HCT116 (cell line): ENCODE measurements at regions not wholly inside any gene's neighbourhood (a gene's known extent, or its start where the extent isn't known, plus 50 kb on each side); places are given as distances from the start of the nearest gene placed in this dataset.

Source experiments
- ATAC-seq: fragments of 200-7000 bp; cut with Tn5 transposase; 2 replicates; pipeline ENCODE4 v1.9.1; 2020; ENCODE audit warnings: mild to moderate bottlenecking, moderate library complexity
- BruUV-seq: library from RNA; stranded (reverse); fragments of 400-500 nt; replicated peaks from 2 replicates; lab custom pipeline; 2021; lab: Mats Ljungman, UMichigan
- CTCF ChIA-PET: fragments of 300-600 bp; sonication (Branson Sonifier 250); formaldehyde crosslinking; loops from one replicate; lab custom pipeline; 2021; ENCODE audit warnings: antibody characterized with exemption; lab: Charles Lee
- POLR2A ChIA-PET: fragments of 300-600, 350-600 bp; sonication (Branson Sonifier 250); formaldehyde crosslinking; loops from one replicate; lab custom pipeline; 2021; ENCODE audit warnings: antibody characterized with exemption; lab: Charles Lee
- RAD21 ChIA-PET, 2 experiments: fragments of 300-600 bp; sonication (Branson Sonifier 250); formaldehyde crosslinking; loops; one replicate each; lab custom pipeline; 2023; ENCODE audit warnings: low total read pairs in 2 of 2; ENCODE audit not compliant: uncharacterized antibody in 2 of 2, unreplicated experiment in 2 of 2, low non-redundant PET in 1 of 2; lab: Charles Lee
- DNase-seq: peaks from one replicate; pipeline ENCODE4 v3.0.0-alpha.2; 2010; ENCODE audit warnings: low read depth, low spot score
- H2AFZ ChIP-seq: fragments of 200-600 bp; shearing (Covaris generic), sonication (generic); 2 replicates; pipeline ENCODE4 v1.6.1; 2017; ENCODE audit warnings: low read depth, mixed run types, mixed read lengths, antibody characterized with exemption, low read length; ENCODE audit not compliant: poor library complexity, severe bottlenecking
- H3K27ac ChIP-seq: 2 replicates; pipeline ENCODE4 v1.5.1; 2012; ENCODE audit warnings: low read depth, low read length
- H3K27me3 ChIP-seq: fragments of 200-600 bp; sonication (generic); 2 replicates; pipeline ENCODE4 v1.6.1; 2016; ENCODE audit warnings: mixed run types, low read length, mixed read lengths; ENCODE audit not compliant: insufficient read depth
- H3K36me3 ChIP-seq, 2 experiments: fragments of 200-500 bp in 1 of 2; fragments of 200-600 bp in 1 of 2; sonication (Bioruptor generic) in 1 of 2; sonication (generic) in 1 of 2; 2 replicates each; pipeline versions ENCODE4 v1.5.1 to v1.6.1; 2014 to 2016; ENCODE audit warnings: low read length in 2 of 2, inconsistent platforms in 1 of 2, mixed read lengths in 1 of 2, mixed run types in 1 of 2; ENCODE audit not compliant: insufficient read depth in 2 of 2, control insufficient read depth in 1 of 2
- H3K4me1 ChIP-seq, 2 experiments: fragments of 200-600 bp in 1 of 2; sonication (generic) in 1 of 2; 2 replicates each; pipeline versions ENCODE4 v1.5.1 to v1.6.1; 2012 to 2017; ENCODE audit warnings: low read length in 2 of 2, inconsistent platforms in 1 of 2, mild to moderate bottlenecking in 1 of 2, mixed read lengths in 1 of 2, mixed run types in 1 of 2, moderate library complexity in 1 of 2; ENCODE audit not compliant: insufficient read depth in 2 of 2, control insufficient read depth in 1 of 2
- H3K4me2 ChIP-seq: fragments of 200-600 bp; sonication (generic); 2 replicates; pipeline ENCODE4 v1.6.1; 2017; ENCODE audit warnings: mixed run types, low read length, mixed read lengths
- H3K4me3 ChIP-seq, 2 experiments: fragments of 200-600 bp in 1 of 2; sonication (generic) in 1 of 2; replicated peaks in 1 of 2; 2 replicates each; pipeline ENCODE4 v1.5.1; 2011 to 2016; ENCODE audit warnings: low read length in 2 of 2, control low read depth in 1 of 2, low read depth in 1 of 2, mild to moderate bottlenecking in 1 of 2, mixed read lengths in 1 of 2, mixed run types in 1 of 2
- H3K79me2 ChIP-seq: fragments of 200-600 bp; sonication (generic); 2 replicates; pipeline ENCODE4 v1.6.1; 2017; ENCODE audit warnings: mild to moderate bottlenecking, mixed run types, low read length, moderate library complexity, mixed read lengths; ENCODE audit not compliant: insufficient read depth
- H3K9ac ChIP-seq: fragments of 200-600 bp; sonication (generic); 2 replicates; pipeline ENCODE4 v1.6.1; 2016; ENCODE audit warnings: low read length, mixed read lengths
- H3K9me2 ChIP-seq: fragments of 200-600 bp; sonication (generic), shearing (Covaris generic); 2 replicates; pipeline ENCODE4 v1.6.1; 2017; ENCODE audit warnings: mixed run types, mild to moderate bottlenecking, moderate library complexity; ENCODE audit not compliant: insufficient read depth
- H3K9me3 ChIP-seq, 2 experiments: fragments of 200-500 bp in 1 of 2; fragments of 200-600 bp in 1 of 2; sonication (Bioruptor generic) in 1 of 2; sonication (generic) in 1 of 2; 2 replicates each; pipeline ENCODE4 v1.6.1; 2014 to 2017; ENCODE audit warnings: low read length in 2 of 2, mixed read lengths in 2 of 2, inconsistent platforms in 1 of 2, low read depth in 1 of 2, mild to moderate bottlenecking in 1 of 2, mixed run types in 1 of 2, moderate library complexity in 1 of 2; ENCODE audit not compliant: control insufficient read depth in 1 of 2, insufficient read depth in 1 of 2
- H4K20me1 ChIP-seq: fragments of 200-600 bp; sonication (generic), shearing (Covaris generic); 2 replicates; pipeline ENCODE4 v1.6.1; 2017; ENCODE audit warnings: mixed run types, mild to moderate bottlenecking, moderate library complexity; ENCODE audit not compliant: insufficient read depth
- EGR1 ChIP-seq: IDR thresholded peaks from 2 replicates; pipeline ENCODE4 v1.6.1; 2012; ENCODE audit warnings: low read depth
- EZH2phosphoT487 ChIP-seq: fragments of 200-600 bp; IDR thresholded peaks from 2 replicates; pipeline ENCODE4 v1.6.1; 2018; ENCODE audit warnings: antibody characterized with exemption, borderline replicate concordance
- FOSL1 ChIP-seq: IDR thresholded peaks from 2 replicates; pipeline ENCODE4 v1.6.1; 2012; ENCODE audit warnings: low read depth
- JUND ChIP-seq: IDR thresholded peaks from 2 replicates; pipeline ENCODE4 v1.6.1; 2012
- POLR2A ChIP-seq: IDR thresholded peaks from 2 replicates; pipeline ENCODE4 v1.7.0; 2011; ENCODE audit warnings: borderline replicate concordance; ENCODE audit not compliant: insufficient read depth, insufficient read length; ENCODE audit errors: extremely low read depth
- POLR2AphosphoS5 ChIP-seq: IDR thresholded peaks from 2 replicates; pipeline ENCODE4 v1.6.1; 2011; ENCODE audit warnings: mild to moderate bottlenecking, low read depth, low read length, moderate library complexity
- SIN3A ChIP-seq: IDR thresholded peaks from 2 replicates; pipeline ENCODE4 v1.6.1; 2012; ENCODE audit warnings: low read depth
- SP1 ChIP-seq: IDR thresholded peaks from 2 replicates; pipeline ENCODE4 v1.6.1; 2012; ENCODE audit warnings: low read depth
- TCF7L2 ChIP-seq: IDR thresholded peaks from 2 replicates; pipeline ENCODE4 v1.7.0; 2011; ENCODE audit warnings: borderline replicate concordance, inconsistent platforms; ENCODE audit not compliant: insufficient read depth, insufficient read length; ENCODE audit errors: extremely low read depth
- YY1 ChIP-seq: IDR thresholded peaks from 2 replicates; pipeline ENCODE4 v1.6.1; 2011; ENCODE audit warnings: low read length, low read depth, moderate library complexity, mild to moderate bottlenecking; ENCODE audit not compliant: insufficient replicate concordance; ENCODE audit errors: extremely low read depth
- ZNF274 ChIP-seq: fragments of 200-500 bp; sonication (Bioruptor generic); IDR thresholded peaks from 2 replicates; pipeline ENCODE4 v1.6.1; 2014; ENCODE audit warnings: mild to moderate bottlenecking, low read depth, low read length, inconsistent platforms
- intact Hi-C: fragments of 100-400 bp; cut with micrococcal nuclease; formaldehyde crosslinking; loops from 2 replicates; pipeline ENCODE4 v1.10.0; 2022
- TF ChIP-seq, protein P1 (sequence below), 3 experiments: fragments of 200-600 bp in 1 of 3; sonication (generic) in 1 of 3; IDR thresholded peaks in 2 of 3; conservative IDR thresholded peaks in 1 of 3; 2 replicates each; pipeline ENCODE4 v1.5.1; 2012 to 2017; ENCODE audit warnings: low read depth in 2 of 3, low read length in 2 of 3, antibody characterized with exemption in 1 of 3, borderline replicate concordance in 1 of 3, control low read depth in 1 of 3, mild to moderate bottlenecking in 1 of 3, mixed read lengths in 1 of 3, mixed run types in 1 of 3, moderate library complexity in 1 of 3; ENCODE audit not compliant: insufficient read depth in 1 of 3

DNA sequence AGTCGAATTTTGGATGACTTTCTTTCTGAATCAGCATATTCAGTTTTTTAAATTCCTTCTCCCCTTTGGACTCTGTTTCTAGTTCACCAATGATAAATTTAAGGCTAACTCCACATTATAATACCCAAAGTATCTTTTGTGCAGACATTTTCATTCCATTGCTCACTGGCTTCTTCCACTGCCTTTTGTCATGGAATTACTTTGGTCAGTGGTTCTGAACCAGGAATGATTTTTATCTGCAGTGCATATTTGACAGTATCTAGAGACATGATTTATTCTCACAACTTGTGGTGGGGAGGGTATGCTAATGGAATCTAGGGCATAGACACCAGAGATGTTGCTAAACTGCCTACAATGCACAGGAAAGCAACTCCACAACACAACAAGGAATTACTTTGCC lies 234.4 kb upstream of the PRKD1 start:
- no peak overlapping the region for H3K4me2 ChIP-seq
- H3K9me3 ChIP-seq: peaks cover 7 to 10% of the 10 kb centered on the region in 2 experiments; a peak in 2 of 4 replicates
- H3K4me3 ChIP-seq: no peak overlapping the region
- no peak overlapping the region for H2AFZ ChIP-seq
- no peaks in the 10 kb centered on the region for H3K36me3 ChIP-seq
- TF ChIP-seq JUND (no peak), SP1 (no peak), EGR1 (no peak), POLR2AphosphoS5 (no peak), POLR2A (no peak), FOSL1 (no peak), SIN3A (no peak)
- TF ChIP-seq, protein P1, sequence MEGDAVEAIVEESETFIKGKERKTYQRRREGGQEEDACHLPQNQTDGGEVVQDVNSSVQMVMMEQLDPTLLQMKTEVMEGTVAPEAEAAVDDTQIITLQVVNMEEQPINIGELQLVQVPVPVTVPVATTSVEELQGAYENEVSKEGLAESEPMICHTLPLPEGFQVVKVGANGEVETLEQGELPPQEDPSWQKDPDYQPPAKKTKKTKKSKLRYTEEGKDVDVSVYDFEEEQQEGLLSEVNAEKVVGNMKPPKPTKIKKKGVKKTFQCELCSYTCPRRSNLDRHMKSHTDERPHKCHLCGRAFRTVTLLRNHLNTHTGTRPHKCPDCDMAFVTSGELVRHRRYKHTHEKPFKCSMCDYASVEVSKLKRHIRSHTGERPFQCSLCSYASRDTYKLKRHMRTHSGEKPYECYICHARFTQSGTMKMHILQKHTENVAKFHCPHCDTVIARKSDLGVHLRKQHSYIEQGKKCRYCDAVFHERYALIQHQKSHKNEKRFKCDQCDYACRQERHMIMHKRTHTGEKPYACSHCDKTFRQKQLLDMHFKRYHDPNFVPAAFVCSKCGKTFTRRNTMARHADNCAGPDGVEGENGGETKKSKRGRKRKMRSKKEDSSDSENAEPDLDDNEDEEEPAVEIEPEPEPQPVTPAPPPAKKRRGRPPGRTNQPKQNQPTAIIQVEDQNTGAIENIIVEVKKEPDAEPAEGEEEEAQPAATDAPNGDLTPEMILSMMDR (IDR thresholded peaks at IDR 0.05 in 2 of 3, conservative IDR thresholded peaks at IDR 0.05 in 1 of 3; ENCODE audit: borderline replicate concordance in 1 of 3, insufficient read depth in 1 of 3, low read depth in 2 of 3, low read length in 2 of 3): no peak
- no peak overlapping the region for H3K27ac ChIP-seq
- H4K20me1 ChIP-seq: no peaks in the 10 kb centered on the region
- no peak for DNase-seq
- no peaks in the 10 kb centered on the region for H3K79me2 ChIP-seq
- ChIA-PET POLR2A (no interaction called here), CTCF (no interaction called here), RAD21 (no interaction called here)
- H3K4me1 ChIP-seq: no peaks in the 10 kb centered on the region
- no TSS peak for BruUV-seq
- H3K9me2 ChIP-seq: no peaks in the 10 kb centered on the region
- intact Hi-C loops: no loop called here
- ATAC-seq: no peak
- H3K9ac ChIP-seq: no peak overlapping the region
- no peaks in the 10 kb centered on the region for H3K27me3 ChIP-seq

DNA sequence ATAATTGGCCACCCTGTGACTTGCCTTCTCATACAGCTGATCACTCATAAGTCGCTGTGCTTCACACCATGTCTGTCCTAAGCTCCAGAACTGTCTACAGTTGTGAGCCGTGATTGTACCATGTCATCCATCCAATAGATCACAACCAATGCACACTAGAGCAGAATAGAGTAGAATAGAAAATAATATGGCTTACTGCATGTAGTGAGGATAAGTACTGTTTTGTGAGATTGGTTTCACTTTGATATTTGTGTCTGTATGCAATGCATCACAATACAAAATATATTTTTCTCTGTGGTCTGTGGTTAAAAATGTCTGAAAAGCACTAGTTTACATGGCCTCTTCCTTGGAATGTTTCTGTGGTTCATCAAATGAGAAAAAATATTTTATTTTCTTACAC lies 237.6 kb upstream of the PRKD1 start:
- intact Hi-C loops: no loop called here
- ChIA-PET POLR2A (no interaction called here), RAD21 (no interaction called here), CTCF (no interaction called here)
- H3K4me1 ChIP-seq: no peaks in the 10 kb centered on the region
- no peak overlapping the region for H2AFZ ChIP-seq
- H3K9me3 ChIP-seq: peaks cover 8 to 11% of the 10 kb centered on the region in 2 experiments; a peak in 2 of 4 replicates
- no peak overlapping the region for H3K9ac ChIP-seq
- H3K9me2 ChIP-seq: no peaks in the 10 kb centered on the region
- H3K4me3 ChIP-seq: no peak overlapping the region
- ATAC-seq: no peak
- H3K36me3 ChIP-seq: no peaks in the 10 kb centered on the region
- H3K27ac ChIP-seq: no peak overlapping the region
- no peaks in the 10 kb centered on the region for H3K27me3 ChIP-seq
- H4K20me1 ChIP-seq: no peaks in the 10 kb centered on the region
- no peaks in the 10 kb centered on the region for H3K79me2 ChIP-seq
- TF ChIP-seq ZNF274 (no peak), EZH2phosphoT487 (no peak), SIN3A (no peak), TCF7L2 (no peak), YY1 (no peak)
- DNase-seq: no peak
- H3K4me2 ChIP-seq: no peak overlapping the region
- no TSS peak for BruUV-seq
